Fibroblast of lung (primary cell): ENCODE measurements at regions not wholly inside any gene's neighbourhood (a gene's known extent, or its start where the extent isn't known, plus 50 kb on each side); places are given as distances from the start of the nearest gene placed in this dataset.

ENCODE experiments used
- DNase-seq, 2 donors: peaks; one replicate each; pipeline versions ENCODE4 v3.0.0 to v3.0.0-alpha.2; 2010; ENCODE audit warnings: low read depth in 2 of 2
- H2AFZ ChIP-seq: 2 replicates; pipeline ENCODE4 v1.5.1; 2012; ENCODE audit warnings: low read length, control low read depth, inconsistent platforms
- H3K27ac ChIP-seq: 2 replicates; pipeline ENCODE4 v1.5.1; 2011; ENCODE audit warnings: low read length, control low read depth; ENCODE audit not compliant: insufficient read depth
- H3K27me3 ChIP-seq: 2 replicates; pipeline ENCODE4 v1.5.1; 2011; ENCODE audit warnings: mild to moderate bottlenecking, low read length; ENCODE audit not compliant: control insufficient read depth, insufficient read depth
- H3K36me3 ChIP-seq: 2 replicates; pipeline ENCODE4 v1.5.1; 2011; ENCODE audit warnings: low read length; ENCODE audit not compliant: control insufficient read depth, insufficient read depth
- H3K4me1 ChIP-seq: 2 replicates; pipeline ENCODE4 v1.5.1; 2011; ENCODE audit warnings: low read length; ENCODE audit not compliant: control insufficient read depth, insufficient read depth; ENCODE audit errors: extremely low read depth
- H3K4me2 ChIP-seq: 2 replicates; pipeline ENCODE4 v1.5.1; 2011; ENCODE audit warnings: low read length, control low read depth; ENCODE audit not compliant: insufficient read depth; ENCODE audit errors: extremely low read depth
- H3K4me3 ChIP-seq, 4 experiments: fragments of 200-600 bp in 1 of 4; sonication (generic) in 1 of 4; replicated peaks in 1 of 4; 2 replicates each; pipeline ENCODE4 v1.5.1; 2011 to 2016; ENCODE audit warnings: low read length in 4 of 4, low read depth in 3 of 4, mild to moderate bottlenecking in 3 of 4, control low read depth in 2 of 4, inconsistent platforms in 1 of 4, mixed read lengths in 1 of 4; ENCODE audit not compliant: insufficient read depth in 1 of 4; ENCODE audit errors: control extremely low read depth in 1 of 4
- H3K79me2 ChIP-seq: 2 replicates; pipeline ENCODE4 v1.5.1; 2012; ENCODE audit warnings: mild to moderate bottlenecking, low read length, inconsistent platforms; ENCODE audit not compliant: control insufficient read depth, insufficient read depth
- H3K9ac ChIP-seq: 2 replicates; pipeline ENCODE4 v1.5.1; 2011; ENCODE audit warnings: mild to moderate bottlenecking, low read length, control low read depth; ENCODE audit not compliant: insufficient read depth
- H3K9me3 ChIP-seq: 2 replicates; pipeline ENCODE4 v1.5.1; 2012; ENCODE audit warnings: low read depth, low read length; ENCODE audit not compliant: control insufficient read depth, insufficient read depth
- H4K20me1 ChIP-seq: 2 replicates; pipeline ENCODE4 v1.5.1; 2011; ENCODE audit warnings: low read length; ENCODE audit not compliant: control insufficient read depth, insufficient read depth; ENCODE audit errors: extremely low read depth
- EZH2 ChIP-seq: IDR thresholded peaks from 2 replicates; pipeline ENCODE4 v1.5.1; 2012; ENCODE audit warnings: low read length, control low read depth, mild to moderate bottlenecking; ENCODE audit errors: missing control alignments
- TF ChIP-seq, protein P1 (sequence below), 2 donors: IDR thresholded peaks in 1 of 2; conservative IDR thresholded peaks in 1 of 2; 1 replicate in 1 of 2; 2 replicates in 1 of 2; pipeline ENCODE4 v1.5.1; 2011 to 2012; ENCODE audit warnings: low read length in 2 of 2, control low read depth in 1 of 2, inconsistent platforms in 1 of 2, low read depth in 1 of 2, mild to moderate bottlenecking in 1 of 2

DNA sequence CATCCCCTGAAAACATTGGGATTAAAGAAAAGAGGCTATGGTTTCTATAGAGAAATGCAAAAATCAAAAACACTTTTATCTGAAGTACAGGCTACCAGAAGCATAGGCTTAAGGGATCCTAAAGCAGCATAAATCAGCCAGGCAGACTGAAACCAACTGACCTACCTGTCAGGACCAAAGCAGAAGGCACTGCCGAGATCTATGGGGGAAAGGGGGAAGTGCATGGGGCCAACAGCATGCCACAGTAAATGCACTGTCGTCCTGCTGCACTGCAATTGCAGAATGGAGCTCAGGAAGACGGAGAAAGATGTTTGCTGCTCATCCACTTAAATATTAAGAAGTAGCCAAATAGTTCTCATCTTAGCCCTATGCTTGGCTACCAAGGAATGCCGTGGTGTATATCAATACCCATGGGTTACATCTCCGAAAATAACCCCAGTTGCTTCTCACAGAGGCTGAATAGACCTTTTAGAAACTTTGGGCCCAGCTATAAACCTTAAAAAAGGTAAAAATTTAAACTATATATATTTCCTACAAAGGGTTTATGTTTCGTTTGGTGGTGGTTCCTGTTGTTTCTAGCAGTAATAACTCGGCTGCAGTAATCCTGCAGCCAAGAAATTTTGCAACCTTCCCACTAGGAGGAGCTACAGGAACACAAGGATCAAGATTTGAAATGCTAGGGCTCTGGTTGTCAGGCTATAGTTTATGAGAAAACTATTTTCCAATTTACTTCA is 312.2 kb upstream of the DIAPH2 start:
- TF ChIP-seq EZH2 = no peak
- TF ChIP-seq, protein P1, sequence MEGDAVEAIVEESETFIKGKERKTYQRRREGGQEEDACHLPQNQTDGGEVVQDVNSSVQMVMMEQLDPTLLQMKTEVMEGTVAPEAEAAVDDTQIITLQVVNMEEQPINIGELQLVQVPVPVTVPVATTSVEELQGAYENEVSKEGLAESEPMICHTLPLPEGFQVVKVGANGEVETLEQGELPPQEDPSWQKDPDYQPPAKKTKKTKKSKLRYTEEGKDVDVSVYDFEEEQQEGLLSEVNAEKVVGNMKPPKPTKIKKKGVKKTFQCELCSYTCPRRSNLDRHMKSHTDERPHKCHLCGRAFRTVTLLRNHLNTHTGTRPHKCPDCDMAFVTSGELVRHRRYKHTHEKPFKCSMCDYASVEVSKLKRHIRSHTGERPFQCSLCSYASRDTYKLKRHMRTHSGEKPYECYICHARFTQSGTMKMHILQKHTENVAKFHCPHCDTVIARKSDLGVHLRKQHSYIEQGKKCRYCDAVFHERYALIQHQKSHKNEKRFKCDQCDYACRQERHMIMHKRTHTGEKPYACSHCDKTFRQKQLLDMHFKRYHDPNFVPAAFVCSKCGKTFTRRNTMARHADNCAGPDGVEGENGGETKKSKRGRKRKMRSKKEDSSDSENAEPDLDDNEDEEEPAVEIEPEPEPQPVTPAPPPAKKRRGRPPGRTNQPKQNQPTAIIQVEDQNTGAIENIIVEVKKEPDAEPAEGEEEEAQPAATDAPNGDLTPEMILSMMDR (conservative IDR thresholded peaks at IDR 0.05 in 1 of 2, IDR thresholded peaks at IDR 0.05 in 1 of 2; ENCODE audit: low read depth in 1 of 2, low read length in 2 of 2) = peak; percentile 57 to 60
- H3K4me3 ChIP-seq = no peak overlapping the region
- peak; percentile 12 to 79 for DNase-seq

DNA sequence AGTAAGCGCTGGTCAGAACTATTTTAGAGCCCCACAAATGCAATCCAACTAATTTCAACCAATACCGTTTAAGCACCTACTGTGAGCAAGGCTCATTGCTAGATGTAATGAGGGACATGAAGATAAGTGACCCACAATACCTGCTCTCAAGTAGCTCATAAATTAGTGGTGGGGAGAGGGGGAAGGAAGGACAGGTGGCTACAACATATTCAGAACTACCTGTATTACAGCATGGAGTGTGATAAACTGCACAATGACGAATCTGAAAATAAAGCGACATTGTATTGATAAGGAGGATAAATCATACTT is 311.6 kb upstream of the DIAPH2 start:
- H3K4me2 ChIP-seq = no peak overlapping the region

More for the DNA sequence above, 312.2 kb upstream of the DIAPH2 start:
- no peaks in the 10 kb centered on the region for H3K36me3 ChIP-seq
- no peaks in the 10 kb centered on the region for H3K9me3 ChIP-seq
- H3K4me2 ChIP-seq = peak overlapping the region; percentile 10
- no peak overlapping the region for H2AFZ ChIP-seq
- no peaks in the 10 kb centered on the region for H3K27me3 ChIP-seq
- H3K27ac ChIP-seq = no peak overlapping the region
- H4K20me1 ChIP-seq = no peaks in the 10 kb centered on the region
- H3K4me1 ChIP-seq = no peaks in the 10 kb centered on the region
- no peak overlapping the region for H3K9ac ChIP-seq
- no peaks in the 10 kb centered on the region for H3K79me2 ChIP-seq

DNA sequence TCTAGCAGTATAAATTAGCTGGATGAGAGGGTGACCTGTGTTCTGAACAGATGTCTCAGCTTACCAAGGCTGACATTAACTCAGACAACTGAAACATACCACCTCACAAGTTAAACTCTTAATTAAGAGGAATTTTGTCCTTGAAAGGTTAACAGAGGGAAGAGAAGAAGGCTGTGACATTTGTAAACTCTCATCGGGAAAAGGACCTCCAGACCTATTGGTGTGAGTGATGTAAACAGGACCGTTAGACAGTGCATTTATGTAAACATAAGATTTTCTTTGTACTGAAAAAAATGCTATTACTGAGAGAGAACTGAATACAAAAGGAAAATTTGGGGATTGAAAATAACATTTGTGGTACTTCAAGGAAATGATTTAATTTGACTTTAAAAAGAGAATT is 308.4 kb upstream of the DIAPH2 start:
- Histone ChIP-seq H3K4me1 (no peaks in the 10 kb centered on the region), H4K20me1 (no peaks in the 10 kb centered on the region), H3K79me2 (no peaks in the 10 kb centered on the region), H3K4me2 (no peak overlapping the region), H3K9ac (no peak overlapping the region), H3K27me3 (no peaks in the 10 kb centered on the region), H3K4me3 (no peak overlapping the region), H3K27ac (no peak overlapping the region), H3K9me3 (no peaks in the 10 kb centered on the region), H2AFZ (no peak overlapping the region), H3K36me3 (no peaks in the 10 kb centered on the region)
- TF ChIP-seq, protein P1 (conservative IDR thresholded peaks at IDR 0.05 in 1 of 2, IDR thresholded peaks at IDR 0.05 in 1 of 2; ENCODE audit: low read depth in 1 of 2, low read length in 2 of 2) = no peak
- no peak for TF ChIP-seq EZH2
- DNase-seq = peak in 1 of 2 donors; percentile 71

More for the DNA sequence above, 311.6 kb upstream of the DIAPH2 start:
- H3K27me3 ChIP-seq = no peaks in the 10 kb centered on the region
- no peak overlapping the region for H3K27ac ChIP-seq
- no peaks in the 10 kb centered on the region for H4K20me1 ChIP-seq
- H3K9me3 ChIP-seq = no peaks in the 10 kb centered on the region
- H3K79me2 ChIP-seq = no peaks in the 10 kb centered on the region
- H2AFZ ChIP-seq = no peak overlapping the region
- no peak for DNase-seq
- H3K36me3 ChIP-seq = no peaks in the 10 kb centered on the region
- no peaks in the 10 kb centered on the region for H3K4me1 ChIP-seq
- no peak for TF ChIP-seq EZH2
- TF ChIP-seq, protein P1 (conservative IDR thresholded peaks at IDR 0.05 in 1 of 2, IDR thresholded peaks at IDR 0.05 in 1 of 2; ENCODE audit: low read depth in 1 of 2, low read length in 2 of 2) = no peak
- H3K9ac ChIP-seq = no peak overlapping the region
- H3K4me3 ChIP-seq = no peak overlapping the region
